GM23338 (cell line): ENCODE measurements at regions not wholly inside any gene's neighbourhood (a gene's known extent, or its start where the extent isn't known, plus 50 kb on each side); places are given as distances from the start of the nearest gene placed in this dataset.

Source experiments
- ATAC-seq: fragments of 200-7000 bp; cut with Tn5 transposase; 3 replicates; pipeline ENCODE4 v1.9.1; 2020
- DNase-seq: peaks from one replicate; pipeline ENCODE4 v3.0.0-alpha.2; 2015; ENCODE audit warnings: low spot score
- H2AFZ ChIP-seq: fragments of 200-600 bp; sonication (generic); 2 replicates; pipeline ENCODE4 v1.8.0; 2016; ENCODE audit warnings: antibody characterized with exemption, mild to moderate bottlenecking, moderate library complexity
- H3F3A ChIP-seq: fragments of 200-600 bp; sonication (generic); replicated peaks from 2 replicates; pipeline ENCODE4 v1.8.0; 2017; ENCODE audit warnings: antibody characterized with exemption, mixed run types, low read depth
- H3K27ac ChIP-seq: fragments of 200-600 bp; sonication (generic); 2 replicates; pipeline ENCODE4 v1.6.1; 2016; ENCODE audit warnings: low read depth
- H3K27me3 ChIP-seq: fragments of 200-600 bp; sonication (generic); 2 replicates; pipeline ENCODE4 v1.8.0; 2016; ENCODE audit warnings: mild to moderate bottlenecking, mixed run types, moderate library complexity; ENCODE audit not compliant: insufficient read depth
- H3K36me3 ChIP-seq: fragments of 200-600 bp; sonication (generic); 2 replicates; pipeline ENCODE4 v1.8.0; 2016; ENCODE audit warnings: mild to moderate bottlenecking; ENCODE audit not compliant: insufficient read depth
- H3K4me1 ChIP-seq: fragments of 200-600 bp; sonication (generic); 2 replicates; pipeline ENCODE4 v1.8.0; 2016; ENCODE audit warnings: mild to moderate bottlenecking, moderate library complexity; ENCODE audit not compliant: insufficient read depth
- H3K4me2 ChIP-seq: fragments of 200-600 bp; sonication (generic); 2 replicates; pipeline ENCODE4 v1.7.1; 2017; ENCODE audit warnings: mixed run types
- H3K4me3 ChIP-seq: fragments of 200-600 bp; sonication (generic); 2 replicates; pipeline ENCODE4 v1.6.1; 2016; ENCODE audit warnings: mixed run types
- H3K79me2 ChIP-seq: fragments of 200-600 bp; sonication (generic); replicated peaks from 2 replicates; pipeline ENCODE4 v1.8.0; 2017; ENCODE audit warnings: mild to moderate bottlenecking; ENCODE audit not compliant: insufficient read depth
- H3K9me2 ChIP-seq: fragments of 200-600 bp; sonication (generic); 2 replicates; pipeline ENCODE4 v1.8.0; 2017; ENCODE audit not compliant: insufficient read depth
- H4K20me1 ChIP-seq: fragments of 200-600 bp; sonication (generic); replicated peaks from 2 replicates; pipeline ENCODE4 v1.8.0; 2017; ENCODE audit warnings: mild to moderate bottlenecking; ENCODE audit not compliant: insufficient read depth
- H3K27ac Mint-ChIP-seq: 2 replicates; pipeline ENCODE4 v1.8.0; 2020; ENCODE audit warnings: inconsistent platforms, mild to moderate bottlenecking, moderate library complexity, mixed read lengths
- H3K27me3 Mint-ChIP-seq: 3 replicates; pipeline ENCODE4 v1.8.0; 2022; ENCODE audit warnings: low read depth, mild to moderate bottlenecking, moderate library complexity, mixed read lengths, inconsistent platforms; ENCODE audit not compliant: insufficient read depth, poor library complexity
- H3K36me3 Mint-ChIP-seq: 3 replicates; pipeline ENCODE4 v1.8.0; 2021; ENCODE audit warnings: low read depth, mild to moderate bottlenecking, inconsistent platforms, moderate library complexity, mixed read lengths
- H3K4me1 Mint-ChIP-seq: 3 replicates; pipeline ENCODE4 v1.8.0; 2020; ENCODE audit warnings: mild to moderate bottlenecking, inconsistent platforms, mixed read lengths
- H3K4me3 Mint-ChIP-seq: 3 replicates; pipeline ENCODE4 v1.8.0; 2021; ENCODE audit warnings: moderate library complexity, mild to moderate bottlenecking, inconsistent platforms, mixed read lengths
- H3K9me3 Mint-ChIP-seq: 3 replicates; pipeline ENCODE4 v1.8.0; 2020; ENCODE audit warnings: moderate library complexity, mild to moderate bottlenecking, inconsistent platforms, mixed read lengths
- JUNB ChIP-seq: IDR thresholded peaks from one replicate; pipeline ENCODE4 v1.6.1; 2016; ENCODE audit warnings: antibody characterized with exemption; ENCODE audit not compliant: unreplicated experiment
- ZNF114 ChIP-seq: fragments of 250-450 bp; sonication (Bioruptor Pico); IDR thresholded peaks from 2 replicates; pipeline ENCODE4 v1.5.0; 2020; ENCODE audit warnings: mild to moderate bottlenecking, moderate library complexity
- TF ChIP-seq, protein P1 (sequence below), 2 experiments: fragments of 200-600 bp in 1 of 2; sonication (generic) in 1 of 2; conservative IDR thresholded peaks; 2 replicates each; pipeline versions ENCODE4 v1.5.1 to v1.6.1; 2016 to 2017; ENCODE audit warnings: antibody characterized with exemption in 2 of 2, low read depth in 2 of 2, mild to moderate bottlenecking in 2 of 2, moderate library complexity in 1 of 2
- TF ChIP-seq, protein P2 (sequence below): IDR thresholded peaks from 2 replicates; pipeline ENCODE4 v1.6.1; 2016; ENCODE audit warnings: antibody characterized with exemption

DNA sequence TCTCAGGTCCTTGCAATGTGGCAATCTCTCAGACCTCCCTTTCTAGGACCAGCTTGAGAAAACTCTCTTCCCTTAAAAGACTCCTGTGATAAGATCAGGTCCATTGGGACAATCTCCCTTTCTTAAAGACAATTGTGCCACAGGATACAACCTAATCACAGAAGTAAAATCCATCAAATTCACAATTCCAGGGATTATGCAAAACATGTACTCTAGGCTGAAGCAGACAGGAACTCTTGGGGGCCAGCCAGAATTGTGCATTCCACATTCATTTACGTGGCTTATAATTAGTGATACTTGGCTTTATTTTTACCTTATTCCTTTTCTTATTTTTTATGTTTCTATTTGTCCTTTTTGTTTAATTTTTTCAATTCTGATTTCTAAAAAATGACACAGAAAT lies 257.9 kb downstream of the KLF12 start (continued):
- TF ChIP-seq, protein P1, sequence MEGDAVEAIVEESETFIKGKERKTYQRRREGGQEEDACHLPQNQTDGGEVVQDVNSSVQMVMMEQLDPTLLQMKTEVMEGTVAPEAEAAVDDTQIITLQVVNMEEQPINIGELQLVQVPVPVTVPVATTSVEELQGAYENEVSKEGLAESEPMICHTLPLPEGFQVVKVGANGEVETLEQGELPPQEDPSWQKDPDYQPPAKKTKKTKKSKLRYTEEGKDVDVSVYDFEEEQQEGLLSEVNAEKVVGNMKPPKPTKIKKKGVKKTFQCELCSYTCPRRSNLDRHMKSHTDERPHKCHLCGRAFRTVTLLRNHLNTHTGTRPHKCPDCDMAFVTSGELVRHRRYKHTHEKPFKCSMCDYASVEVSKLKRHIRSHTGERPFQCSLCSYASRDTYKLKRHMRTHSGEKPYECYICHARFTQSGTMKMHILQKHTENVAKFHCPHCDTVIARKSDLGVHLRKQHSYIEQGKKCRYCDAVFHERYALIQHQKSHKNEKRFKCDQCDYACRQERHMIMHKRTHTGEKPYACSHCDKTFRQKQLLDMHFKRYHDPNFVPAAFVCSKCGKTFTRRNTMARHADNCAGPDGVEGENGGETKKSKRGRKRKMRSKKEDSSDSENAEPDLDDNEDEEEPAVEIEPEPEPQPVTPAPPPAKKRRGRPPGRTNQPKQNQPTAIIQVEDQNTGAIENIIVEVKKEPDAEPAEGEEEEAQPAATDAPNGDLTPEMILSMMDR (conservative IDR thresholded peaks at IDR 0.05; ENCODE audit: low read depth in 2 of 2) = no peak
- no peak for TF ChIP-seq JUNB

- no peak for ATAC-seq
- no peak for TF ChIP-seq ZNF114 (CRISPR knock-in tag)
- TF ChIP-seq, protein P2, sequence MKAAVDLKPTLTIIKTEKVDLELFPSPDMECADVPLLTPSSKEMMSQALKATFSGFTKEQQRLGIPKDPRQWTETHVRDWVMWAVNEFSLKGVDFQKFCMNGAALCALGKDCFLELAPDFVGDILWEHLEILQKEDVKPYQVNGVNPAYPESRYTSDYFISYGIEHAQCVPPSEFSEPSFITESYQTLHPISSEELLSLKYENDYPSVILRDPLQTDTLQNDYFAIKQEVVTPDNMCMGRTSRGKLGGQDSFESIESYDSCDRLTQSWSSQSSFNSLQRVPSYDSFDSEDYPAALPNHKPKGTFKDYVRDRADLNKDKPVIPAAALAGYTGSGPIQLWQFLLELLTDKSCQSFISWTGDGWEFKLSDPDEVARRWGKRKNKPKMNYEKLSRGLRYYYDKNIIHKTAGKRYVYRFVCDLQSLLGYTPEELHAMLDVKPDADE = no peak
- TF ChIP-seq, protein P1 (conservative IDR thresholded peaks at IDR 0.05; ENCODE audit: low read depth in 2 of 2) = no peak
- no peak overlapping the region for H2AFZ ChIP-seq
Measured at GRCh38 chr13:73873940-73874830, 260.0 kb downstream of the KLF12 start.

DNA sequence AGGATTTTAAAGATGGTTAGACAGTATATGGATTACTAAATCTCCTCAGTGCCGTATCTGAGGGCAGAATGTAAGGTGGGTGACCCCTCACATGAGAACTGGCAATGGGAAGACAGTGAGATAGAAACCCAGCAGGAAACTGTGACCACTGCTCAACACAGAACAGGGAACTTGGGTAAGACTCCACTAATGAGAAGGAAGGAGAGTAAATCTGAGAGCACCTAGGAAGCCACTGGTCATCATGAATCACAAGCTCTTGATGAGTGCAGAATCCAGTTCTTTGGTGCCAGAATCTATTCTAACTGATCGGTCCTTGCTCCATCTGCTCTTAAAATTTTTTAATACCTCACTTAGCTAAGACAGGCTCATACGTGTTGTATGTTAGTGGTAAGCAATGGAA lies 261.8 kb downstream of the KLF12 start:
- Histone ChIP-seq H3K27me3 (no peaks in the 10 kb centered on the region), H3K4me1 (peaks cover 11% of the 10 kb centered on the region), H2AFZ (no peak overlapping the region), H3K36me3 (no peaks in the 10 kb centered on the region), H4K20me1 (no peaks in the 10 kb centered on the region), H3F3A (no peaks in the 10 kb centered on the region), H3K4me2 (no peak overlapping the region), H3K79me2 (no peaks in the 10 kb centered on the region), H3K27ac (no peak overlapping the region), H3K9me2 (no peaks in the 10 kb centered on the region), H3K4me3 (no peak overlapping the region)
- DNase-seq (no peak), ATAC-seq (no peak)
- H3K9me3 Mint-ChIP-seq = no peaks in the 10 kb centered on the region
- H3K4me1 Mint-ChIP-seq = peaks cover 21% of the 10 kb centered on the region
- H3K36me3 Mint-ChIP-seq = no peaks in the 10 kb centered on the region
- H3K27ac Mint-ChIP-seq = no peak overlapping the region
- no peak overlapping the region for H3K4me3 Mint-ChIP-seq
- H3K27me3 Mint-ChIP-seq = peaks cover 2% of the 10 kb centered on the region
- TF ChIP-seq, protein P2 = no peak

More at GRCh38 chr13:73873940-73874830, 260.0 kb downstream of the KLF12 start:
- Mint-ChIP-seq H3K27me3 (peaks cover 2% of the 10 kb centered on the region), H3K4me3 (no peak overlapping the region), H3K9me3 (peaks cover 7% of the 10 kb centered on the region; the same call in 1 of the 3 replicates), H3K4me1 (peaks cover 21% of the 10 kb centered on the region), H3K27ac (no peak overlapping the region), H3K36me3 (no peaks in the 10 kb centered on the region)
- H3K36me3 ChIP-seq = no peaks in the 10 kb centered on the region
- no peaks in the 10 kb centered on the region for H3K79me2 ChIP-seq
- H4K20me1 ChIP-seq = no peaks in the 10 kb centered on the region
- H3K27me3 ChIP-seq = no peaks in the 10 kb centered on the region
- no peak overlapping the region for H3K4me2 ChIP-seq
- H3K4me1 ChIP-seq = peaks cover 11% of the 10 kb centered on the region
- no peaks in the 10 kb centered on the region for H3K9me2 ChIP-seq
- DNase-seq = no peak
- H3F3A ChIP-seq = no peaks in the 10 kb centered on the region
- H3K27ac ChIP-seq = no peak overlapping the region
- H3K4me3 ChIP-seq = no peak overlapping the region
